ENCODE measurements at regions not wholly inside any gene's neighbourhood (a gene's known extent, or its start where the extent isn't known, plus 50 kb on each side); places are given as distances from the start of the nearest gene placed in this dataset.

DNA sequence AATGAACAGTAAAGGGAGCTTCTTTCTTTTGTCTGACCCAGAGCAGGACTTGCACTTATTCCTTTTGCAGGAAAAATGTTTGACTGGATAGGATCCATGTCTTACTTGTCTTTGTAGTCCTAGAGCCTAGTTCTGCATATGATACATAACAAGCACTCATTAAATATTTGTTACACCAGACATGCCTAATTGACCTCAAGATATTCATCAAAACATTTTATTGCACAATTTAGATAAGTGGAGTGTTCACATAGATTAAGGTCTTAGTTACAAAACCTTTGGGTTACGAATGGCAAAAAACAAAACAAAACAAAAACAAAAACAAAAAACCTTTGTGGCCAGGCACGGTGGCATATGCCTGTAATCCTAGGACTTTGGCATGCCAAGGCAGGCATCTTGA, 735.8 kb upstream of the NRSN1 start:
- H3K4me1 ChIP-seq: no peaks in the 10 kb centered on the region
- no peaks in the 10 kb centered on the region for H3K27me3 ChIP-seq
- DNase-seq (ENCODE audit: low spot score in 2 of 2): no peak
- no peaks in the 10 kb centered on the region for H3K9me3 ChIP-seq
- no peak overlapping the region for H3K4me3 ChIP-seq
- TF ChIP-seq CTCF (IDR thresholded peaks at IDR 0.05): no peak
- H3K27ac ChIP-seq: no peak overlapping the region
- intact Hi-C loops (cut with DNase I): no loop called here
- H3K36me3 ChIP-seq: no peaks in the 10 kb centered on the region

GRCh38 chr6:23394681-23395080, 731.3 kb upstream of the NRSN1 start:
- no peaks in the 10 kb centered on the region for H3K36me3 ChIP-seq
- no peak overlapping the region for H3K27ac ChIP-seq
- intact Hi-C loops (cut with DNase I): no loop called here
- H3K9me3 ChIP-seq: no peaks in the 10 kb centered on the region
- H3K4me1 ChIP-seq: no peaks in the 10 kb centered on the region
- no peak overlapping the region for H3K4me3 ChIP-seq
- TF ChIP-seq CTCF (IDR thresholded peaks at IDR 0.05): no peak
- no peak for DNase-seq (ENCODE audit: low spot score in 2 of 2)
- no peaks in the 10 kb centered on the region for H3K27me3 ChIP-seq

- no peaks in the 10 kb centered on the region for H3K9me3 ChIP-seq
- no peak for TF ChIP-seq CTCF (IDR thresholded peaks at IDR 0.05)
- no peak overlapping the region for H3K4me3 ChIP-seq
- no peak for DNase-seq (ENCODE audit: low spot score in 2 of 2)
- no peaks in the 10 kb centered on the region for H3K4me1 ChIP-seq
- no peak overlapping the region for H3K27ac ChIP-seq
- no peaks in the 10 kb centered on the region for H3K27me3 ChIP-seq
- intact Hi-C loops (cut with DNase I): no loop called here
- H3K36me3 ChIP-seq: no peaks in the 10 kb centered on the region
Observed at GRCh38 chr6:23395381-23395780, 730.6 kb upstream of the NRSN1 start.

GRCh38 chr6:23396949-23397348, 729.1 kb upstream of the NRSN1 start:
- no peaks in the 10 kb centered on the region for H3K36me3 ChIP-seq
- no peak for TF ChIP-seq CTCF (IDR thresholded peaks at IDR 0.05)
- no peak overlapping the region for H3K27ac ChIP-seq
- H3K27me3 ChIP-seq: no peaks in the 10 kb centered on the region
- no peak for DNase-seq (ENCODE audit: low spot score in 2 of 2)
- intact Hi-C loops (cut with DNase I): no loop called here
- H3K4me1 ChIP-seq: no peaks in the 10 kb centered on the region
- H3K4me3 ChIP-seq: no peak overlapping the region
- H3K9me3 ChIP-seq: no peaks in the 10 kb centered on the region

DNA sequence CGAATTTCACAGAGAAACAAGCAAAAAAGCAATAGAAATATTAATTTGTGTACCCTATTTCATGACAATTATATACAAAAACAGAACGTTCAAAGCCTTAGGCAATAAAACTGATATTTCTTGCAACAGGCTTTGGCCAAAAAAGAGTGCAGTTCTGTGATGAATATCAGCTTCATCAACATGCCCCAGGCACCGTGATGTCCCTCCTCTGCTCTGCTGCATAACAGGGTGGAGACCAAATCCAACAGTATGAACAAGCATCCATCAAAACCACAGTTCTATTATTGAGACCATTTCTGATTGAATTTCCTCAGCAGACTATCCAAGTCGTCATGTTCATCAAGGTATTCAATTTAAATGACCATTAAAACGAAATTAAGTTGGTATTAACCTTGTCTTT, 722.6 kb upstream of the NRSN1 start:
- Histone ChIP-seq H3K27me3 (no peaks in the 10 kb centered on the region), H3K4me1 (no peaks in the 10 kb centered on the region), H3K27ac (no peak overlapping the region), H3K9me3 (no peaks in the 10 kb centered on the region), H3K36me3 (no peaks in the 10 kb centered on the region), H3K4me3 (no peak overlapping the region)
- DNase-seq (ENCODE audit: low spot score in 2 of 2): no peak
- no peak for TF ChIP-seq CTCF (IDR thresholded peaks at IDR 0.05)
- intact Hi-C loops (cut with DNase I): no loop called here

DNA sequence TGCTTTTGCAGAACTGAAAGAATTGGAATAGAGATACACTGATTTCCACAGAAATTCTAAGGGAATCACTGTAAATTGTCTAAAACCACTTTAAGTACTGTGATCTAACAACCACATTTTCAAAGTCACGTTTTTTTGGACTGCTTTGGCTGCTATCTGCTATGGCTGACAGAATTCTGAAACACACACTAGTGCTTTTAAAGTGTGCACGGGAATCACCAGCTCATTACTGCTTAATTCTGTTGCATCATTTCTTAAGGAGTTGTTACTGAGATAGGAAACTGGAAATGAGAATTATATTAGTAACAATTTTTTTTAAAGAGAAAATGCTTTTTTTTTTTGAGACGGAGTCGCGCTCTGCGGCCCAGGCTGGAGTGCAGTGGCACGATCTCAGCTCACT, 716.5 kb upstream of the NRSN1 start:
- intact Hi-C loops (cut with DNase I): no loop called here
- H3K4me1 ChIP-seq: no peaks in the 10 kb centered on the region
- no peak for DNase-seq (ENCODE audit: low spot score in 2 of 2)
- no peak overlapping the region for H3K27ac ChIP-seq
- H3K4me3 ChIP-seq: no peak overlapping the region
- TF ChIP-seq CTCF (IDR thresholded peaks at IDR 0.05): no peak
- H3K27me3 ChIP-seq: no peaks in the 10 kb centered on the region
- H3K36me3 ChIP-seq: no peaks in the 10 kb centered on the region
- H3K9me3 ChIP-seq: no peaks in the 10 kb centered on the region
